ENCODE measurements at regions not wholly inside any gene's neighbourhood (a gene's known extent, or its start where the extent isn't known, plus 50 kb on each side); places are given as distances from the start of the nearest gene placed in this dataset.

- DNase-seq, result no peak
These were observed 59.5 kb upstream of the SLC7A1 start for GRCh38 chr13:29654843-29655547.

GRCh38 chr13:29654384-29654783, 58.9 kb upstream of the SLC7A1 start:
- DNase-seq, result no peak

GRCh38 chr13:29648760-29649159, 53.3 kb upstream of the SLC7A1 start:
- DNase-seq, result no peak

Data from central memory CD4-positive, alpha-beta T cell (primary cell).